Activated CD8-positive, alpha-beta memory T cell treated with anti-CD3 and anti-CD28 coated beads for 24 hours (primary cell): ENCODE measurements at regions not wholly inside any gene's neighbourhood (a gene's known extent, or its start where the extent isn't known, plus 50 kb on each side); places are given as distances from the start of the nearest gene placed in this dataset.

ENCODE experiments used
- DNase-seq: peaks from one replicate; pipeline ENCODE4 v3.0.0-alpha.2; 2020

GRCh38 chr2:204012072-204012653 is 75.6 kb downstream of the ICOS start:
- no peak for DNase-seq

- no peak for DNase-seq
Measured at GRCh38 chr2:204015118-204015843, 78.7 kb downstream of the ICOS start.

- DNase-seq = no peak
Measured at GRCh38 chr2:204018717-204019116, 82.2 kb downstream of the ICOS start.

GRCh38 chr2:204019572-204020501 is 83.3 kb downstream of the ICOS start:
- no peak for DNase-seq

- no peak for DNase-seq
Measured at GRCh38 chr2:204021290-204022081, 84.9 kb downstream of the ICOS start.

GRCh38 chr2:204022550-204022949 is 86.0 kb downstream of the ICOS start:
- no peak for DNase-seq

GRCh38 chr2:204023088-204023487 is 86.5 kb downstream of the ICOS start:
- DNase-seq = no peak

- no peak for DNase-seq
Measured at GRCh38 chr2:204024503-204024902, 87.9 kb downstream of the ICOS start.

- no peak for DNase-seq
Measured at GRCh38 chr2:204024906-204025475, 88.4 kb downstream of the ICOS start.

GRCh38 chr2:204026294-204026693 is 89.7 kb downstream of the ICOS start:
- DNase-seq = no peak

GRCh38 chr2:204027091-204027490 is 90.5 kb downstream of the ICOS start:
- no peak for DNase-seq

GRCh38 chr2:204030322-204030721 is 93.8 kb downstream of the ICOS start:
- no peak for DNase-seq

GRCh38 chr2:204031056-204031455 is 94.5 kb downstream of the ICOS start:
- DNase-seq = no peak

GRCh38 chr2:204032301-204032700 is 95.7 kb downstream of the ICOS start:
- no peak for DNase-seq

- DNase-seq = no peak
Measured at GRCh38 chr2:204033611-204034495, 97.3 kb downstream of the ICOS start.

- DNase-seq = no peak
Measured at GRCh38 chr2:204036706-204037105, 100.1 kb downstream of the ICOS start.

GRCh38 chr2:204037286-204037685 is 100.7 kb downstream of the ICOS start:
- no peak for DNase-seq

GRCh38 chr2:204039298-204039838 is 102.8 kb downstream of the ICOS start:
- DNase-seq = no peak

GRCh38 chr2:204040016-204040415 is 103.5 kb downstream of the ICOS start:
- no peak for DNase-seq

- DNase-seq = no peak
Measured at GRCh38 chr2:204042401-204042800, 105.8 kb downstream of the ICOS start.

GRCh38 chr2:204046145-204046544 is 109.6 kb downstream of the ICOS start:
- no peak for DNase-seq
